Endothelial cell of umbilical vein (primary cell): ENCODE measurements at regions not wholly inside any gene's neighbourhood (a gene's known extent, or its start where the extent isn't known, plus 50 kb on each side); places are given as distances from the start of the nearest gene placed in this dataset.

ENCODE experiments used
- BruUV-seq: library from RNA; stranded (reverse); fragments of 400-500 nt; replicated peaks from 2 replicates; lab custom pipeline; 2021; lab: Mats Ljungman, UMichigan
- CTCF ChIA-PET: fragments of 300-600, 350-600 bp; sonication (Branson Sonifier 250); formaldehyde crosslinking; loops from one replicate; lab custom pipeline; 2021; ENCODE audit warnings: antibody characterized with exemption, inconsistent platforms; lab: Charles Lee
- POLR2A ChIA-PET: fragments of 300-600, 350-600 bp; sonication (Branson Sonifier 250); formaldehyde crosslinking; loops from one replicate; lab custom pipeline; 2021; ENCODE audit warnings: antibody characterized with exemption, inconsistent platforms; lab: Charles Lee
- DNase-seq: peaks from one replicate; pipeline ENCODE4 v3.0.0-alpha.2; 2011; ENCODE audit warnings: low read depth, low spot score
- FAIRE-seq: peaks from 2 replicates; lab custom pipeline; 2011; peaks lifted over from hg19 to GRCh38; lab: Jason Lieb, UNC
- H2AFZ ChIP-seq: 2 replicates; pipeline ENCODE4 v1.6.0; 2012; ENCODE audit warnings: low read depth, low read length, control low read depth, inconsistent platforms
- H3K27ac ChIP-seq: 2 replicates; pipeline ENCODE4 v1.5.1; 2011; ENCODE audit warnings: low read depth, mild to moderate bottlenecking, control low read depth, low read length, moderate library complexity; ENCODE audit not compliant: insufficient read depth
- H3K27me3 ChIP-seq, 2 experiments: 2 replicates each; pipeline versions ENCODE4 v1.6.0 to v1.6.1; 2011; ENCODE audit warnings: low read length in 2 of 2, mixed read lengths in 1 of 2; ENCODE audit not compliant: control insufficient read depth in 2 of 2, insufficient read depth in 2 of 2
- H3K36me3 ChIP-seq, 2 experiments: 2 replicates in 1 of 2; 3 replicates in 1 of 2; pipeline ENCODE4 v1.5.1; 2011; ENCODE audit warnings: low read length in 2 of 2, mild to moderate bottlenecking in 1 of 2, moderate library complexity in 1 of 2; ENCODE audit not compliant: control insufficient read depth in 2 of 2, insufficient read depth in 2 of 2; ENCODE audit errors: extremely low read depth in 1 of 2
- H3K4me1 ChIP-seq: 3 replicates; pipeline ENCODE4 v1.5.1; 2011; ENCODE audit warnings: mild to moderate bottlenecking, low read length; ENCODE audit not compliant: control insufficient read depth, insufficient read depth; ENCODE audit errors: extremely low read depth
- H3K4me2 ChIP-seq: 2 replicates; pipeline ENCODE4 v1.6.1; 2011; ENCODE audit warnings: low read length, control low read depth, mixed read lengths; ENCODE audit not compliant: insufficient read depth
- H3K4me3 ChIP-seq, 3 experiments: fragments of 200-600 bp in 1 of 3; sonication (generic), shearing (Covaris generic) in 1 of 3; replicated peaks in 1 of 3; 2 replicates each; pipeline ENCODE4 v1.5.1; 2011 to 2016; ENCODE audit warnings: control low read depth in 3 of 3, low read length in 3 of 3, mild to moderate bottlenecking in 2 of 3, inconsistent platforms in 1 of 3, low read depth in 1 of 3, moderate library complexity in 1 of 3; ENCODE audit not compliant: insufficient read depth in 1 of 3
- H3K79me2 ChIP-seq: 2 replicates; pipeline ENCODE4 v1.6.0; 2012; ENCODE audit warnings: low read length, inconsistent platforms; ENCODE audit not compliant: control insufficient read depth, insufficient read depth
- H3K9ac ChIP-seq: replicated peaks from 2 replicates; pipeline ENCODE3; 2011; ENCODE audit warnings: low read length, control low read depth; ENCODE audit not compliant: insufficient read depth; ENCODE audit errors: extremely low read depth
- H3K9me1 ChIP-seq: replicated peaks from 3 replicates; pipeline ENCODE4 v1.6.0; 2011; ENCODE audit warnings: mild to moderate bottlenecking, low read length; ENCODE audit not compliant: control insufficient read depth, insufficient read depth; ENCODE audit errors: extremely low read depth
- H3K9me3 ChIP-seq: replicated peaks from 2 replicates; pipeline ENCODE4 v1.5.1; 2012; ENCODE audit warnings: low read length, inconsistent platforms; ENCODE audit not compliant: control insufficient read depth, insufficient read depth
- H4K20me1 ChIP-seq: replicated peaks from 2 replicates; pipeline ENCODE3; 2011; ENCODE audit warnings: mild to moderate bottlenecking, low read length; ENCODE audit not compliant: control insufficient read depth, insufficient read depth; ENCODE audit errors: extremely low read depth
- CTCF ChIP-seq, 2 donors: IDR thresholded peaks; 1 replicate in 1 of 2; 2 replicates in 1 of 2; pipeline ENCODE4 v1.5.1; 2011; ENCODE audit warnings: low read length in 2 of 2, mild to moderate bottlenecking in 2 of 2, moderate library complexity in 2 of 2, control low read depth in 1 of 2, inconsistent platforms in 1 of 2, low read depth in 1 of 2; ENCODE audit not compliant: insufficient read depth in 1 of 2; ENCODE audit errors: extremely low read depth in 1 of 2
- EZH2 ChIP-seq: IDR thresholded peaks from 2 replicates; pipeline ENCODE4 v1.6.1; 2012; ENCODE audit warnings: borderline replicate concordance, low read depth, mild to moderate bottlenecking, moderate library complexity, low read length, inconsistent platforms; ENCODE audit not compliant: severe bottlenecking
- FOS ChIP-seq: IDR thresholded peaks from 2 replicates; pipeline ENCODE4 v1.6.1; 2011; ENCODE audit warnings: mild to moderate bottlenecking, low read length, moderate library complexity, borderline replicate concordance; ENCODE audit not compliant: insufficient read depth
- GATA2 ChIP-seq: IDR thresholded peaks from 2 replicates; pipeline ENCODE4 v1.7.0; 2011; ENCODE audit warnings: low read depth, mild to moderate bottlenecking, moderate library complexity, mixed read lengths, low read length; ENCODE audit not compliant: insufficient read length, insufficient read depth
- JUN ChIP-seq: IDR thresholded peaks from 2 replicates; pipeline ENCODE4 v1.6.1; 2011; ENCODE audit warnings: borderline replicate concordance, low read depth; ENCODE audit not compliant: insufficient read length, insufficient read depth
- MYC ChIP-seq: IDR thresholded peaks from one replicate; pipeline ENCODE4 v1.6.1; 2011; ENCODE audit warnings: mild to moderate bottlenecking, low read depth, low read length
- POLR2A ChIP-seq: IDR thresholded peaks from 2 replicates; pipeline ENCODE4 v1.6.1; 2012; ENCODE audit warnings: low read depth, mild to moderate bottlenecking, control low read depth, low read length
- POLR2AphosphoS5 ChIP-seq: IDR thresholded peaks from 2 replicates; pipeline ENCODE4 v1.6.1; 2012; ENCODE audit warnings: low read depth, mild to moderate bottlenecking, control low read depth, low read length, moderate library complexity; ENCODE audit not compliant: insufficient read depth
- dilution Hi-C: fragments of 300-500 bp; cut with MboI; formaldehyde crosslinking; loops from one replicate; pipeline ENCODE4 v1.15.0; 2019; ENCODE audit warnings: low sequenced_read_pairs; ENCODE audit not compliant: extremely low pct_ligation_motif_present
- intact Hi-C: fragments of 100-400 bp; cut with micrococcal nuclease; formaldehyde crosslinking; loops from one replicate; pipeline ENCODE4 v1.10.0; 2022
- TF ChIP-seq, protein P1 (sequence below): IDR thresholded peaks from 2 replicates; pipeline ENCODE4 v1.6.1; 2011; ENCODE audit not compliant: insufficient read depth, insufficient read length

GRCh38 chr18:10124967-10125366, 211.2 kb downstream of the VAPA start:
- no peak overlapping the region for H3K9ac ChIP-seq
- no TSS peak for BruUV-seq
- H3K27ac ChIP-seq, result no peak overlapping the region
- no peaks in the 10 kb centered on the region for H3K9me1 ChIP-seq
- dilution Hi-C loops, result no loop called here
- ChIA-PET CTCF (no interaction called here), POLR2A (no interaction called here)
- H3K4me3 ChIP-seq, result no peak overlapping the region
- FAIRE-seq, result no peak
- H3K79me2 ChIP-seq, result no peaks in the 10 kb centered on the region
- intact Hi-C loops, result no loop called here
- DNase-seq, result no peak
- no peak overlapping the region for H2AFZ ChIP-seq
- no peaks in the 10 kb centered on the region for H3K27me3 ChIP-seq
- H3K9me3 ChIP-seq, result no peaks in the 10 kb centered on the region
- no peaks in the 10 kb centered on the region for H3K4me1 ChIP-seq
- no peaks in the 10 kb centered on the region for H4K20me1 ChIP-seq
- H3K4me2 ChIP-seq, result no peak overlapping the region
- no peaks in the 10 kb centered on the region for H3K36me3 ChIP-seq
- no peak for TF ChIP-seq GATA2
- TF ChIP-seq FOS, result no peak
- no peak for TF ChIP-seq POLR2A
- TF ChIP-seq, protein P1, sequence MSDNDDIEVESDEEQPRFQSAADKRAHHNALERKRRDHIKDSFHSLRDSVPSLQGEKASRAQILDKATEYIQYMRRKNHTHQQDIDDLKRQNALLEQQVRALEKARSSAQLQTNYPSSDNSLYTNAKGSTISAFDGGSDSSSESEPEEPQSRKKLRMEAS, result no peak
- no peak for TF ChIP-seq JUN
- no peak for TF ChIP-seq EZH2
- TF ChIP-seq CTCF (IDR thresholded peaks at IDR 0.05; ENCODE audit: extremely low read depth in 1 of 2, insufficient read depth in 1 of 2, low read depth in 1 of 2, low read length in 2 of 2), result no peak
- TF ChIP-seq POLR2AphosphoS5, result no peak
- no peak for TF ChIP-seq MYC
